ENCODE measurements at regions not wholly inside any gene's neighbourhood (a gene's known extent, or its start where the extent isn't known, plus 50 kb on each side); places are given as distances from the start of the nearest gene placed in this dataset.

DNA sequence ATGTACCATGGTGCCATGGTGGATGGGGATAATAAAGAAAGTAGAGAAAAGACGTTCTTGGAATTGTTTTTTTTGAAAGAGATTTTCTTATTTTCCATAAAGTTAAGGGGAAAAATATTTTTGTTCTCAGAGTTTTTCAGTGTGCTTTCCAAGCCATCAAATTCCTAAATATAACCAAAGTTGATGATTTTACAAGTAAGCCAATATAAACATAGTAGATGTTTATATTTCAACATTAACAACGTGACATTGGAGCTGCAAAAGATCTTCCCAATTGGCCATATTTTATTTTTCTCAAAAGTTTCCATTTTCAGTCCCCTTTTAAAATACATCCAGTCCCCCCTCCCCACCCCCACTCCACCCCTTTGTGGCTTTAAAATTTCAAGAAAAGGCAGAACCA, 80.9 kb upstream of the PICALM start:
- TF ChIP-seq, protein P1, sequence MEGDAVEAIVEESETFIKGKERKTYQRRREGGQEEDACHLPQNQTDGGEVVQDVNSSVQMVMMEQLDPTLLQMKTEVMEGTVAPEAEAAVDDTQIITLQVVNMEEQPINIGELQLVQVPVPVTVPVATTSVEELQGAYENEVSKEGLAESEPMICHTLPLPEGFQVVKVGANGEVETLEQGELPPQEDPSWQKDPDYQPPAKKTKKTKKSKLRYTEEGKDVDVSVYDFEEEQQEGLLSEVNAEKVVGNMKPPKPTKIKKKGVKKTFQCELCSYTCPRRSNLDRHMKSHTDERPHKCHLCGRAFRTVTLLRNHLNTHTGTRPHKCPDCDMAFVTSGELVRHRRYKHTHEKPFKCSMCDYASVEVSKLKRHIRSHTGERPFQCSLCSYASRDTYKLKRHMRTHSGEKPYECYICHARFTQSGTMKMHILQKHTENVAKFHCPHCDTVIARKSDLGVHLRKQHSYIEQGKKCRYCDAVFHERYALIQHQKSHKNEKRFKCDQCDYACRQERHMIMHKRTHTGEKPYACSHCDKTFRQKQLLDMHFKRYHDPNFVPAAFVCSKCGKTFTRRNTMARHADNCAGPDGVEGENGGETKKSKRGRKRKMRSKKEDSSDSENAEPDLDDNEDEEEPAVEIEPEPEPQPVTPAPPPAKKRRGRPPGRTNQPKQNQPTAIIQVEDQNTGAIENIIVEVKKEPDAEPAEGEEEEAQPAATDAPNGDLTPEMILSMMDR (IDR thresholded peaks at IDR 0.05) = no peak
- TF ChIP-seq POLR2AphosphoS5 (IDR thresholded peaks at IDR 0.05; ENCODE audit: low read depth, low read length) (no peak), REST (IDR thresholded peaks at IDR 0.05; ENCODE audit: insufficient read depth in 1 of 2, low read depth in 2 of 2, low read length in 1 of 2) (no peak), TCF7L2 (IDR thresholded peaks at IDR 0.05; ENCODE audit: low read depth, low read length) (no peak)

All from Panc1 (cell line).